ENCODE measurements at regions not wholly inside any gene's neighbourhood (a gene's known extent, or its start where the extent isn't known, plus 50 kb on each side); places are given as distances from the start of the nearest gene placed in this dataset.

GRCh38 chr5:92106808-92107207 is 723.7 kb upstream of the ARRDC3 start:
- TF ChIP-seq CTCF (IDR thresholded peaks at IDR 0.05 in 4 of 5, conservative IDR thresholded peaks at IDR 0.05 in 1 of 5), result no peak
- no peak for TF ChIP-seq POLR2A (IDR thresholded peaks at IDR 0.05)
